ENCODE measurements at regions not wholly inside any gene's neighbourhood (a gene's known extent, or its start where the extent isn't known, plus 50 kb on each side); places are given as distances from the start of the nearest gene placed in this dataset.

- TF ChIP-seq POLR2A (IDR thresholded peaks at IDR 0.05; ENCODE audit: low read depth) = no peak
- TF ChIP-seq, protein P1, sequence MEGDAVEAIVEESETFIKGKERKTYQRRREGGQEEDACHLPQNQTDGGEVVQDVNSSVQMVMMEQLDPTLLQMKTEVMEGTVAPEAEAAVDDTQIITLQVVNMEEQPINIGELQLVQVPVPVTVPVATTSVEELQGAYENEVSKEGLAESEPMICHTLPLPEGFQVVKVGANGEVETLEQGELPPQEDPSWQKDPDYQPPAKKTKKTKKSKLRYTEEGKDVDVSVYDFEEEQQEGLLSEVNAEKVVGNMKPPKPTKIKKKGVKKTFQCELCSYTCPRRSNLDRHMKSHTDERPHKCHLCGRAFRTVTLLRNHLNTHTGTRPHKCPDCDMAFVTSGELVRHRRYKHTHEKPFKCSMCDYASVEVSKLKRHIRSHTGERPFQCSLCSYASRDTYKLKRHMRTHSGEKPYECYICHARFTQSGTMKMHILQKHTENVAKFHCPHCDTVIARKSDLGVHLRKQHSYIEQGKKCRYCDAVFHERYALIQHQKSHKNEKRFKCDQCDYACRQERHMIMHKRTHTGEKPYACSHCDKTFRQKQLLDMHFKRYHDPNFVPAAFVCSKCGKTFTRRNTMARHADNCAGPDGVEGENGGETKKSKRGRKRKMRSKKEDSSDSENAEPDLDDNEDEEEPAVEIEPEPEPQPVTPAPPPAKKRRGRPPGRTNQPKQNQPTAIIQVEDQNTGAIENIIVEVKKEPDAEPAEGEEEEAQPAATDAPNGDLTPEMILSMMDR (IDR thresholded peaks at IDR 0.05) = no peak
- no peak for TF ChIP-seq POLR2AphosphoS5 (IDR thresholded peaks at IDR 0.05)
Observed at GRCh38 chr13:111872475-111873150, 194.3 kb upstream of the SOX1 start.

Measured in esophagus muscularis mucosa (tissue), 3 donors.